HepG2 (cell line): ENCODE measurements at regions not wholly inside any gene's neighbourhood (a gene's known extent, or its start where the extent isn't known, plus 50 kb on each side); places are given as distances from the start of the nearest gene placed in this dataset.

Experiments
- ARHGAP35 ChIP-seq: sonication (generic); formaldehyde crosslinking; IDR thresholded peaks from 2 replicates; pipeline ENCODE4 v1.9.0; 2022; ENCODE audit warnings: mild to moderate bottlenecking, inconsistent platforms, moderate library complexity, missing genetic modification reagents, borderline replicate concordance
- CEBPG ChIP-seq: IDR thresholded peaks from 2 replicates; pipeline ENCODE4 v1.6.1; 2016
- ELF4 ChIP-seq: sonication (generic); formaldehyde crosslinking; IDR thresholded peaks from 2 replicates; pipeline ENCODE4 v1.5.0; 2020; ENCODE audit warnings: missing genetic modification reagents, mild to moderate bottlenecking, moderate library complexity, borderline replicate concordance
- ETV6 ChIP-seq: sonication (generic); formaldehyde crosslinking; conservative IDR thresholded peaks from 2 replicates; pipeline ENCODE4 v1.4.0; 2020; ENCODE audit warnings: missing genetic modification reagents
- FOXC1 ChIP-seq: sonication (generic); formaldehyde crosslinking; IDR thresholded peaks from 2 replicates; pipeline ENCODE4 v1.8.0; 2022; ENCODE audit warnings: mild to moderate bottlenecking, missing genetic modification reagents, borderline replicate concordance
- KMT2B ChIP-seq: IDR thresholded peaks from 2 replicates; pipeline ENCODE4 v1.6.1; 2016; ENCODE audit warnings: missing genetic modification reagents, missing compliant biosample characterization
- POLR2AphosphoS2 ChIP-seq: IDR thresholded peaks from 2 replicates; pipeline ENCODE4 v1.6.1; 2011; ENCODE audit warnings: low read depth, low read length, improper control_type of control experiment
- RBAK ChIP-seq: sonication (generic); formaldehyde crosslinking; IDR thresholded peaks from 2 replicates; pipeline ENCODE4 v1.5.1; 2020; ENCODE audit warnings: mild to moderate bottlenecking, missing genetic modification reagents
- TCF7L2 ChIP-seq: IDR thresholded peaks from 2 replicates; pipeline ENCODE4 v1.6.1; 2011; ENCODE audit warnings: mild to moderate bottlenecking, low read depth, low read length, moderate library complexity
- TFDP1 ChIP-seq: IDR thresholded peaks from 2 replicates; pipeline ENCODE4 v1.6.1; 2016; ENCODE audit warnings: missing compliant biosample characterization, missing genetic modification reagents, borderline replicate concordance
- ZBTB14 ChIP-seq: sonication (generic); formaldehyde crosslinking; IDR thresholded peaks from 2 replicates; pipeline ENCODE4 v1.4.0; 2020; ENCODE audit warnings: missing genetic modification reagents
- ZNF326 ChIP-seq: sonication (generic); formaldehyde crosslinking; IDR thresholded peaks from 2 replicates; pipeline ENCODE4 v1.4.0; 2020; ENCODE audit warnings: missing genetic modification reagents, borderline replicate concordance
- ZNF430 ChIP-seq: sonication (generic); formaldehyde crosslinking; IDR thresholded peaks from 2 replicates; pipeline ENCODE4 v1.9.0; 2021; ENCODE audit warnings: mild to moderate bottlenecking, missing genetic modification reagents
- ZNF549 ChIP-seq: sonication (generic); formaldehyde crosslinking; IDR thresholded peaks from 2 replicates; pipeline ENCODE4 v1.5.0; 2020; ENCODE audit warnings: missing genetic modification reagents
- ZNF780A ChIP-seq: sonication (generic); formaldehyde crosslinking; IDR thresholded peaks from 2 replicates; pipeline ENCODE4 v1.8.0; 2022; ENCODE audit warnings: mild to moderate bottlenecking, missing genetic modification reagents, moderate library complexity
- ZNF816 ChIP-seq: sonication (generic); formaldehyde crosslinking; IDR thresholded peaks from 2 replicates; pipeline ENCODE4 v1.8.0; 2022; ENCODE audit warnings: missing genetic modification reagents, mild to moderate bottlenecking, borderline replicate concordance
- ZNF83 ChIP-seq: sonication (generic); formaldehyde crosslinking; IDR thresholded peaks from 2 replicates; pipeline ENCODE4 v1.4.0; 2020; ENCODE audit warnings: missing genetic modification reagents, mild to moderate bottlenecking, borderline replicate concordance
- ZUFSP ChIP-seq: sonication (generic); formaldehyde crosslinking; IDR thresholded peaks from 2 replicates; pipeline ENCODE4 v1.9.0; 2021; ENCODE audit warnings: missing genetic modification reagents, mild to moderate bottlenecking, borderline replicate concordance
- TF ChIP-seq, protein P1 (sequence below): sonication (generic); formaldehyde crosslinking; conservative IDR thresholded peaks from 2 replicates; pipeline ENCODE4 v1.8.0; 2022; ENCODE audit warnings: missing genetic modification reagents
- TF ChIP-seq, protein P2 (sequence below): sonication (generic); formaldehyde crosslinking; IDR thresholded peaks from 2 replicates; pipeline ENCODE4 v1.5.0; 2020; ENCODE audit warnings: missing genetic modification reagents
- TF ChIP-seq, protein P3 (sequence below): sonication (generic); formaldehyde crosslinking; IDR thresholded peaks from 2 replicates; pipeline ENCODE4 v1.4.0; 2020; ENCODE audit warnings: missing genetic modification reagents, mild to moderate bottlenecking, borderline replicate concordance
- TF ChIP-seq, protein P4 (sequence below): sonication (generic); formaldehyde crosslinking; IDR thresholded peaks from 2 replicates; pipeline ENCODE4 v1.4.0; 2020; ENCODE audit warnings: mild to moderate bottlenecking, missing genetic modification reagents

DNA sequence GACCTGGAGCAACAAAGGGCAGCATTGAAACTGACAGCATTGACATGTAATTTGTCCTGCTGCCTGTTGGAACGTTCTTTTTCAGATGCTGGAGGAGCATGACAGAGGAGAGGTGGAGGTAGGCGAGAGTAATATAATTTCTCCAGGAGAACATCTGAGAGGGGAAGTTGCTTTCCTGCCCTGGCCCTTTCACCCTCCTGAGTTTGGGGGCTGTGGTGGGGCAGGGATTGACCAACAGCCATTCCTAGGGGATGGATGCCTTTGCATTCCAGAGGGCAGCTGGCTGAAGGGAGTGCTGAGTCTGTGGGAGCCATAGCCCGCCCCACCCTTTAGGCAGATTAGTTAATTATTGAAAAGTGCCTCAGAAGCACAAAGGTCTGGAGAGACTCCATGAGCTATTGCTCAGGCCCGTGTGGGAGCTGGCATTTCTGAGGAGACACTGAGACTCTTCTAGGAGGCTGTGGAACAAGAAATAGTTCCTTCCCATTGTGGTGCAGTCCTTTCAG is 73.5 kb downstream of the ARF6 start (continued):
- TF ChIP-seq, protein P1, sequence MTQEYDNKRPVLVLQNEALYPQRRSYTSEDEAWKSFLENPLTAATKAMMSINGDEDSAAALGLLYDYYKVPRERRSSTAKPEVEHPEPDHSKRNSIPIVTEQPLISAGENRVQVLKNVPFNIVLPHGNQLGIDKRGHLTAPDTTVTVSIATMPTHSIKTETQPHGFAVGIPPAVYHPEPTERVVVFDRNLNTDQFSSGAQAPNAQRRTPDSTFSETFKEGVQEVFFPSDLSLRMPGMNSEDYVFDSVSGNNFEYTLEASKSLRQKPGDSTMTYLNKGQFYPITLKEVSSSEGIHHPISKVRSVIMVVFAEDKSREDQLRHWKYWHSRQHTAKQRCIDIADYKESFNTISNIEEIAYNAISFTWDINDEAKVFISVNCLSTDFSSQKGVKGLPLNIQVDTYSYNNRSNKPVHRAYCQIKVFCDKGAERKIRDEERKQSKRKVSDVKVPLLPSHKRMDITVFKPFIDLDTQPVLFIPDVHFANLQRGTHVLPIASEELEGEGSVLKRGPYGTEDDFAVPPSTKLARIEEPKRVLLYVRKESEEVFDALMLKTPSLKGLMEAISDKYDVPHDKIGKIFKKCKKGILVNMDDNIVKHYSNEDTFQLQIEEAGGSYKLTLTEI (CRISPR knock-in tag), result no peak
- TF ChIP-seq ZNF780A (CRISPR knock-in tag) (no peak), ETV6 (no peak), RBAK (CRISPR knock-in tag) (no peak), ELF4 (CRISPR knock-in tag) (no peak), ZNF549 (CRISPR knock-in tag) (no peak), POLR2AphosphoS2 (no peak), ZNF83 (CRISPR knock-in tag) (no peak), ZBTB14 (CRISPR knock-in tag) (no peak), ZNF326 (CRISPR knock-in tag) (no peak), TCF7L2 (no peak), ZUFSP (CRISPR knock-in tag) (no peak), ZNF430 (CRISPR knock-in tag) (no peak), ZNF816 (CRISPR knock-in tag) (no peak), FOXC1 (no peak), ARHGAP35 (CRISPR knock-in tag) (no peak), CEBPG (CRISPR knock-in tag) (peak; percentile 62), TFDP1 (CRISPR knock-in tag) (no peak), KMT2B (CRISPR knock-in tag) (no peak)
- TF ChIP-seq, protein P2, sequence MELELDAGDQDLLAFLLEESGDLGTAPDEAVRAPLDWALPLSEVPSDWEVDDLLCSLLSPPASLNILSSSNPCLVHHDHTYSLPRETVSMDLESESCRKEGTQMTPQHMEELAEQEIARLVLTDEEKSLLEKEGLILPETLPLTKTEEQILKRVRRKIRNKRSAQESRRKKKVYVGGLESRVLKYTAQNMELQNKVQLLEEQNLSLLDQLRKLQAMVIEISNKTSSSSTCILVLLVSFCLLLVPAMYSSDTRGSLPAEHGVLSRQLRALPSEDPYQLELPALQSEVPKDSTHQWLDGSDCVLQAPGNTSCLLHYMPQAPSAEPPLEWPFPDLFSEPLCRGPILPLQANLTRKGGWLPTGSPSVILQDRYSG (CRISPR knock-in tag), result no peak
- TF ChIP-seq, protein P3, sequence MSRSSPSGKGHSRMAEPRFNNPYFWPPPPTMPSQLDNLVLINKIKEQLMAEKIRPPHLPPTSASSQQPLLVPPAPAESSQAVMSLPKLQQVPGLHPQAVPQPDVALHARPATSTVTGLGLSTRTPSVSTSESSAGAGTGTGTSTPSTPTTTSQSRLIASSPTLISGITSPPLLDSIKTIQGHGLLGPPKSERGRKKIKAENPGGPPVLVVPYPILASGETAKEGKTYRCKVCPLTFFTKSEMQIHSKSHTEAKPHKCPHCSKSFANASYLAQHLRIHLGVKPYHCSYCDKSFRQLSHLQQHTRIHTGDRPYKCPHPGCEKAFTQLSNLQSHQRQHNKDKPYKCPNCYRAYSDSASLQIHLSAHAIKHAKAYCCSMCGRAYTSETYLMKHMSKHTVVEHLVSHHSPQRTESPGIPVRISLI (CRISPR knock-in tag), result peak; percentile 27; the same call in 1 of the 2 replicates
- TF ChIP-seq, protein P4, sequence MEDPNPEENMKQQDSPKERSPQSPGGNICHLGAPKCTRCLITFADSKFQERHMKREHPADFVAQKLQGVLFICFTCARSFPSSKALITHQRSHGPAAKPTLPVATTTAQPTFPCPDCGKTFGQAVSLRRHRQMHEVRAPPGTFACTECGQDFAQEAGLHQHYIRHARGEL (CRISPR knock-in tag), result no peak
